GM10266 (cell line): ENCODE measurements at regions not wholly inside any gene's neighbourhood (a gene's known extent, or its start where the extent isn't known, plus 50 kb on each side); places are given as distances from the start of the nearest gene placed in this dataset.

Experiments used
- DNase-seq: peaks from one replicate; pipeline ENCODE4 v3.0.0; 2012; ENCODE audit errors: extremely low spot score
- CTCF ChIP-seq: IDR thresholded peaks from 2 replicates; pipeline ENCODE4 v1.5.1; 2012; ENCODE audit warnings: mild to moderate bottlenecking, low read depth; ENCODE audit not compliant: control insufficient read depth, insufficient read depth; ENCODE audit errors: missing control alignments

- DNase-seq = no peak
- TF ChIP-seq CTCF = no peak
Measured at GRCh38 chr1:177586429-177586828, 383.4 kb downstream of the SEC16B start.

- no peak for DNase-seq
- TF ChIP-seq CTCF = no peak
Measured at GRCh38 chr1:177585302-177586220, 384.3 kb downstream of the SEC16B start.

GRCh38 chr1:177573901-177574300 lies 396.0 kb downstream of the SEC16B start:
- TF ChIP-seq CTCF = no peak
- DNase-seq = no peak

GRCh38 chr1:177571485-177572076 lies 398.3 kb downstream of the SEC16B start:
- TF ChIP-seq CTCF = no peak
- DNase-seq = no peak

- TF ChIP-seq CTCF = no peak
- no peak for DNase-seq
Measured at GRCh38 chr1:177571076-177571475, 398.8 kb downstream of the SEC16B start.

GRCh38 chr1:177569476-177569875 lies 398.7 kb downstream of the BRINP2 start:
- TF ChIP-seq CTCF = no peak
- no peak for DNase-seq

GRCh38 chr1:177568622-177569021 lies 397.9 kb downstream of the BRINP2 start:
- TF ChIP-seq CTCF = no peak
- DNase-seq = no peak
